Kidney capillary endothelial cell (primary cell): ENCODE measurements at regions not wholly inside any gene's neighbourhood (a gene's known extent, or its start where the extent isn't known, plus 50 kb on each side); places are given as distances from the start of the nearest gene placed in this dataset.

Experiments
- DNase-seq: peaks from one replicate; pipeline ENCODE4 v3.0.0-alpha.2; 2018; ENCODE audit warnings: low spot score

GRCh38 chr6:90805619-90806155 is 218.8 kb upstream of the MAP3K7 start:
- no peak for DNase-seq

GRCh38 chr6:90803956-90804355 is 217.1 kb upstream of the MAP3K7 start:
- DNase-seq: no peak

- DNase-seq: no peak
Observed at GRCh38 chr6:90795078-90795477, 208.2 kb upstream of the MAP3K7 start.

- DNase-seq: no peak
Observed at GRCh38 chr6:90793771-90794170, 206.9 kb upstream of the MAP3K7 start.

- peak; percentile 71 for DNase-seq
Observed at GRCh38 chr6:90790696-90791095, 203.8 kb upstream of the MAP3K7 start.

- peak; percentile 29 for DNase-seq
Observed at GRCh38 chr6:90790058-90790457, 203.2 kb upstream of the MAP3K7 start.

- DNase-seq: no peak
Observed at GRCh38 chr6:90788781-90789180, 201.9 kb upstream of the MAP3K7 start.

GRCh38 chr6:90787446-90787845 is 200.6 kb upstream of the MAP3K7 start:
- DNase-seq: no peak

- DNase-seq: no peak
Observed at GRCh38 chr6:90780778-90781177, 193.9 kb upstream of the MAP3K7 start.

GRCh38 chr6:90780141-90780540 is 193.3 kb upstream of the MAP3K7 start:
- no peak for DNase-seq

- DNase-seq: no peak
Observed at GRCh38 chr6:90778417-90779203, 191.7 kb upstream of the MAP3K7 start.

GRCh38 chr6:90770778-90771177 is 183.9 kb upstream of the MAP3K7 start:
- DNase-seq: no peak

GRCh38 chr6:90765895-90766294 is 179.0 kb upstream of the MAP3K7 start:
- no peak for DNase-seq

- no peak for DNase-seq
Observed at GRCh38 chr6:90765491-90765890, 178.6 kb upstream of the MAP3K7 start.

- no peak for DNase-seq
Observed at GRCh38 chr6:90764001-90764400, 177.1 kb upstream of the MAP3K7 start.

- DNase-seq: no peak
Observed at GRCh38 chr6:90759664-90760063, 172.8 kb upstream of the MAP3K7 start.

GRCh38 chr6:90758741-90759140 is 171.9 kb upstream of the MAP3K7 start:
- DNase-seq: no peak

- DNase-seq: no peak
Observed at GRCh38 chr6:90753820-90754643, 167.2 kb upstream of the MAP3K7 start.

- no peak for DNase-seq
Observed at GRCh38 chr6:90739802-90740201, 152.9 kb upstream of the MAP3K7 start.

GRCh38 chr6:90739339-90739738 is 152.5 kb upstream of the MAP3K7 start:
- DNase-seq: no peak

GRCh38 chr6:90730151-90730673 is 143.3 kb upstream of the MAP3K7 start:
- DNase-seq: no peak

- DNase-seq: no peak
Observed at GRCh38 chr6:90729057-90729456, 142.2 kb upstream of the MAP3K7 start.

GRCh38 chr6:90722648-90723047 is 135.8 kb upstream of the MAP3K7 start:
- no peak for DNase-seq
